ENCODE measurements at regions not wholly inside any gene's neighbourhood (a gene's known extent, or its start where the extent isn't known, plus 50 kb on each side); places are given as distances from the start of the nearest gene placed in this dataset.

DNA sequence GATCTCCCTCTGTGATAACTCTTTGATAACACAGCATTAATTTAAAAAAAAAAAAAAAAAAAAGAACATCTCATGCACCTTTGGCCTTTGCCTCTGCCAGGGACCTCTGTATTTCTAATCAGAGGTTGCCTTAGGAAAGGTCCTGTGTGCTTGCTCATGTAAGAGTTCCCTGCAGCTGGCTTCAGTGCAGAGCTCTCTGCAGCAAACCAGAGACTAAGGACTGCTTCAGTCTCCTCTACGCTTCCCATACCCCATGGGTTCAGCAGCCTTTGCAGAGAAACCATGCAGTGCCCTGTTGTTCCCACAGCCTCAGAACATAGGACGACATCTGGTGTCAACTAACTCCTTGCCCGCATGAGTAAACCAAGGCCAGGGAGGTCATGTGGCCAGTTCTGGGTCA is 236.6 kb upstream of the KLHL29 start:
- TF ChIP-seq, protein P1, sequence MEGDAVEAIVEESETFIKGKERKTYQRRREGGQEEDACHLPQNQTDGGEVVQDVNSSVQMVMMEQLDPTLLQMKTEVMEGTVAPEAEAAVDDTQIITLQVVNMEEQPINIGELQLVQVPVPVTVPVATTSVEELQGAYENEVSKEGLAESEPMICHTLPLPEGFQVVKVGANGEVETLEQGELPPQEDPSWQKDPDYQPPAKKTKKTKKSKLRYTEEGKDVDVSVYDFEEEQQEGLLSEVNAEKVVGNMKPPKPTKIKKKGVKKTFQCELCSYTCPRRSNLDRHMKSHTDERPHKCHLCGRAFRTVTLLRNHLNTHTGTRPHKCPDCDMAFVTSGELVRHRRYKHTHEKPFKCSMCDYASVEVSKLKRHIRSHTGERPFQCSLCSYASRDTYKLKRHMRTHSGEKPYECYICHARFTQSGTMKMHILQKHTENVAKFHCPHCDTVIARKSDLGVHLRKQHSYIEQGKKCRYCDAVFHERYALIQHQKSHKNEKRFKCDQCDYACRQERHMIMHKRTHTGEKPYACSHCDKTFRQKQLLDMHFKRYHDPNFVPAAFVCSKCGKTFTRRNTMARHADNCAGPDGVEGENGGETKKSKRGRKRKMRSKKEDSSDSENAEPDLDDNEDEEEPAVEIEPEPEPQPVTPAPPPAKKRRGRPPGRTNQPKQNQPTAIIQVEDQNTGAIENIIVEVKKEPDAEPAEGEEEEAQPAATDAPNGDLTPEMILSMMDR (IDR thresholded peaks at IDR 0.05): no peak
- TF ChIP-seq EZH2 (IDR thresholded peaks at IDR 0.05): no peak
